ENCODE measurements at regions not wholly inside any gene's neighbourhood (a gene's known extent, or its start where the extent isn't known, plus 50 kb on each side); places are given as distances from the start of the nearest gene placed in this dataset.

- DNase-seq (ENCODE audit: low read depth in 1 of 2, low spot score in 1 of 2), result no peak
- Histone ChIP-seq H3K4me3 (no peak overlapping the region), H3K9me3 (ENCODE audit: low read depth) (no peaks in the 10 kb centered on the region), H3K36me3 (no peaks in the 10 kb centered on the region), H3K27ac (no peak overlapping the region), H3K4me1 (ENCODE audit: low read depth) (no peaks in the 10 kb centered on the region), H3K27me3 (no peaks in the 10 kb centered on the region)
- TF ChIP-seq CTCF (IDR thresholded peaks at IDR 0.05; ENCODE audit: low read depth, low read length), result no peak
Measured at GRCh38 chr9:20291201-20291600, 331.1 kb downstream of the MLLT3 start.

GRCh38 chr9:20290257-20290656, 332.0 kb downstream of the MLLT3 start:
- Histone ChIP-seq H3K27ac (no peak overlapping the region), H3K9me3 (ENCODE audit: low read depth) (no peaks in the 10 kb centered on the region)
- DNase-seq (ENCODE audit: low read depth in 1 of 2, low spot score in 1 of 2), result peak in 1 of 2 donors; percentile 40

GRCh38 chr9:20289423-20290010, 332.8 kb downstream of the MLLT3 start:
- H3K27ac ChIP-seq, result no peak overlapping the region
- no peak overlapping the region for H3K4me3 ChIP-seq
- no peaks in the 10 kb centered on the region for H3K4me1 ChIP-seq (ENCODE audit: low read depth)
- H3K36me3 ChIP-seq, result no peaks in the 10 kb centered on the region
- TF ChIP-seq CTCF (IDR thresholded peaks at IDR 0.05; ENCODE audit: low read depth, low read length), result no peak
- no peak for DNase-seq (ENCODE audit: low read depth in 1 of 2, low spot score in 1 of 2)
- H3K9me3 ChIP-seq (ENCODE audit: low read depth), result no peaks in the 10 kb centered on the region
- no peaks in the 10 kb centered on the region for H3K27me3 ChIP-seq

More at GRCh38 chr9:20290257-20290656, 332.0 kb downstream of the MLLT3 start:
- no peaks in the 10 kb centered on the region for H3K27me3 ChIP-seq
- H3K36me3 ChIP-seq, result no peaks in the 10 kb centered on the region
- H3K4me1 ChIP-seq (ENCODE audit: low read depth), result no peaks in the 10 kb centered on the region
- no peak overlapping the region for H3K4me3 ChIP-seq
- no peak for TF ChIP-seq CTCF (IDR thresholded peaks at IDR 0.05; ENCODE audit: low read depth, low read length)

GRCh38 chr9:20286969-20287368, 335.3 kb downstream of the MLLT3 start:
- no peak for TF ChIP-seq CTCF (IDR thresholded peaks at IDR 0.05; ENCODE audit: low read depth, low read length)
- Histone ChIP-seq H3K4me1 (ENCODE audit: low read depth) (no peaks in the 10 kb centered on the region), H3K27ac (no peak overlapping the region), H3K9me3 (ENCODE audit: low read depth) (no peaks in the 10 kb centered on the region), H3K27me3 (no peaks in the 10 kb centered on the region), H3K4me3 (no peak overlapping the region), H3K36me3 (no peaks in the 10 kb centered on the region)
- no peak for DNase-seq (ENCODE audit: low read depth in 1 of 2, low spot score in 1 of 2)

GRCh38 chr9:20286154-20286700, 336.1 kb downstream of the MLLT3 start:
- H3K36me3 ChIP-seq, result no peaks in the 10 kb centered on the region
- no peak overlapping the region for H3K27ac ChIP-seq
- no peaks in the 10 kb centered on the region for H3K27me3 ChIP-seq
- no peaks in the 10 kb centered on the region for H3K4me1 ChIP-seq (ENCODE audit: low read depth)
- H3K9me3 ChIP-seq (ENCODE audit: low read depth), result no peaks in the 10 kb centered on the region
- no peak for DNase-seq (ENCODE audit: low read depth in 1 of 2, low spot score in 1 of 2)
- H3K4me3 ChIP-seq, result no peak overlapping the region
- TF ChIP-seq CTCF (IDR thresholded peaks at IDR 0.05; ENCODE audit: low read depth, low read length), result no peak
